B cell (primary cell): ENCODE measurements at regions not wholly inside any gene's neighbourhood (a gene's known extent, or its start where the extent isn't known, plus 50 kb on each side); places are given as distances from the start of the nearest gene placed in this dataset.

Experiments
- ATAC-seq: fragments of 200-7000 bp; cut with Tn5 transposase; one replicate; pipeline ENCODE4 v1.10.0; 2021; ENCODE audit warnings: low read depth, mild to moderate bottlenecking, moderate number of reproducible peaks, moderate library complexity
- CTCF ChIA-PET: fragments of 350-600 bp; sonication (Branson Sonifier 250); formaldehyde crosslinking; loops from one replicate; lab custom pipeline; 2021; ENCODE audit warnings: antibody characterized with exemption, inconsistent platforms; lab: Charles Lee
- POLR2A ChIA-PET: fragments of 350-600 bp; sonication (Branson Sonifier 250); formaldehyde crosslinking; loops from one replicate; lab custom pipeline; 2021; ENCODE audit warnings: antibody characterized with exemption; lab: Charles Lee
- DNase-seq: peaks from one replicate; pipeline ENCODE4 v3.0.0; 2013
- H2AFZ ChIP-seq: 2 replicates; pipeline ENCODE4 v1.6.1; 2012; ENCODE audit warnings: mild to moderate bottlenecking, low read depth, low read length; ENCODE audit not compliant: insufficient read depth, poor library complexity, severe bottlenecking
- H3K27ac ChIP-seq, 2 donors: 1 replicate in 1 of 2; 2 replicates in 1 of 2; pipeline ENCODE4 v1.5.1; 2012 to 2013; ENCODE audit warnings: low read length in 2 of 2, mild to moderate bottlenecking in 2 of 2, moderate library complexity in 1 of 2
- H3K27me3 ChIP-seq, 4 experiments: fragments of 200-600 bp in 1 of 4; sonication (generic) in 1 of 4; replicated peaks in 1 of 4; 1 replicate in 2 of 4; 2 replicates in 2 of 4; pipeline versions ENCODE4 v1.6.1 to v1.7.0; 2013 to 2016; ENCODE audit warnings: low read length in 3 of 4, mild to moderate bottlenecking in 2 of 4, mixed read lengths in 1 of 4, moderate library complexity in 1 of 4; ENCODE audit not compliant: insufficient read depth in 4 of 4, control insufficient read depth in 3 of 4; ENCODE audit errors: control extremely low read depth in 1 of 4
- H3K36me3 ChIP-seq, 2 experiments: replicated peaks in 1 of 2; 1 replicate in 1 of 2; 2 replicates in 1 of 2; pipeline versions ENCODE4 v1.6.1 to v1.7.1; 2013; ENCODE audit warnings: low read length in 1 of 2; ENCODE audit not compliant: insufficient read depth in 2 of 2, control insufficient read depth in 1 of 2; ENCODE audit errors: control extremely low read depth in 1 of 2, extremely low read depth in 1 of 2
- H3K4me1 ChIP-seq, 2 donors: fragments of 200-600 bp in 1 of 2; sonication (generic) in 1 of 2; 1 replicate in 1 of 2; 2 replicates in 1 of 2; pipeline versions ENCODE4 v1.5.1 to v1.6.1; 2013 to 2017; ENCODE audit warnings: low read length in 2 of 2; ENCODE audit not compliant: control insufficient read depth in 2 of 2, insufficient read depth in 2 of 2
- H3K4me2 ChIP-seq: replicated peaks from 2 replicates; pipeline ENCODE3; 2012; ENCODE audit warnings: mild to moderate bottlenecking, low read depth, low read length; ENCODE audit not compliant: poor library complexity, severe bottlenecking
- H3K4me3 ChIP-seq, 5 experiments: fragments of 200-600 bp in 1 of 5; sonication (generic) in 1 of 5; 1 replicate in 3 of 5; 2 replicates in 2 of 5; pipeline versions ENCODE4 v1.5.1 to v1.7.0; 2011 to 2016; ENCODE audit warnings: low read length in 4 of 5, mild to moderate bottlenecking in 4 of 5, low read depth in 2 of 5, control low read depth in 1 of 5, moderate library complexity in 1 of 5; ENCODE audit not compliant: insufficient read depth in 1 of 5; ENCODE audit errors: control extremely low read depth in 1 of 5, extremely low read depth in 1 of 5
- H3K79me2 ChIP-seq: fragments of 200-600 bp; sonication (generic); one replicate; pipeline ENCODE4 v1.6.0; 2016; ENCODE audit warnings: low read length; ENCODE audit not compliant: control insufficient read depth, insufficient read depth
- H3K9ac ChIP-seq: fragments of 200-600 bp; sonication (generic); 2 replicates; pipeline ENCODE4 v1.6.1; 2017; ENCODE audit warnings: mild to moderate bottlenecking, low read length, moderate library complexity
- H3K9me3 ChIP-seq, 3 donors: one replicate each; pipeline versions ENCODE4 v1.6.1 to v1.7.1; 2013; ENCODE audit warnings: low read length in 2 of 3; ENCODE audit not compliant: control insufficient read depth in 2 of 3, insufficient read depth in 1 of 3; ENCODE audit errors: control extremely low read depth in 1 of 3
- H4K20me1 ChIP-seq: 2 replicates; pipeline ENCODE4 v1.6.0; 2012; ENCODE audit warnings: mild to moderate bottlenecking, low read length; ENCODE audit not compliant: insufficient read depth, control insufficient read depth, poor library complexity, severe bottlenecking
- H3K27ac Mint-ChIP-seq: one replicate; pipeline ENCODE4 v1.8.0; 2021; ENCODE audit warnings: mixed read lengths
- H3K27me3 Mint-ChIP-seq: one replicate; pipeline ENCODE4 v1.8.0; 2021; ENCODE audit warnings: mixed read lengths
- H3K4me1 Mint-ChIP-seq: one replicate; pipeline ENCODE4 v1.8.0; 2021; ENCODE audit warnings: mixed read lengths
- H3K4me3 Mint-ChIP-seq: one replicate; pipeline ENCODE4 v1.8.0; 2021; ENCODE audit warnings: mixed read lengths
- H3K9me3 Mint-ChIP-seq: one replicate; pipeline ENCODE4 v1.8.0; 2022; ENCODE audit warnings: mixed read lengths; ENCODE audit not compliant: insufficient read depth
- EZH2 ChIP-seq: IDR thresholded peaks from 2 replicates; pipeline ENCODE4 v1.6.1; 2012; ENCODE audit warnings: borderline replicate concordance, low read depth, mild to moderate bottlenecking, moderate library complexity, low read length; ENCODE audit not compliant: insufficient read depth, poor library complexity, severe bottlenecking
- WGBS: methylation state at CpG from one replicate; pipeline ENCODE4 v1.1.5; 2013; ENCODE audit warnings: missing lambda C conversion rate; ENCODE audit not compliant: insufficient coverage; 5-methylcytosine and 5-hydroxymethylcytosine counted together
- intact Hi-C: fragments of 100-400 bp; cut with micrococcal nuclease; formaldehyde crosslinking; loops from one replicate; pipeline ENCODE4 v1.10.0; 2022
- TF ChIP-seq, protein P1 (sequence below): fragments of 200-600 bp; IDR thresholded peaks from one replicate; pipeline ENCODE4 v1.8.0; 2022; ENCODE audit warnings: antibody characterized with exemption, mild to moderate bottlenecking

DNA sequence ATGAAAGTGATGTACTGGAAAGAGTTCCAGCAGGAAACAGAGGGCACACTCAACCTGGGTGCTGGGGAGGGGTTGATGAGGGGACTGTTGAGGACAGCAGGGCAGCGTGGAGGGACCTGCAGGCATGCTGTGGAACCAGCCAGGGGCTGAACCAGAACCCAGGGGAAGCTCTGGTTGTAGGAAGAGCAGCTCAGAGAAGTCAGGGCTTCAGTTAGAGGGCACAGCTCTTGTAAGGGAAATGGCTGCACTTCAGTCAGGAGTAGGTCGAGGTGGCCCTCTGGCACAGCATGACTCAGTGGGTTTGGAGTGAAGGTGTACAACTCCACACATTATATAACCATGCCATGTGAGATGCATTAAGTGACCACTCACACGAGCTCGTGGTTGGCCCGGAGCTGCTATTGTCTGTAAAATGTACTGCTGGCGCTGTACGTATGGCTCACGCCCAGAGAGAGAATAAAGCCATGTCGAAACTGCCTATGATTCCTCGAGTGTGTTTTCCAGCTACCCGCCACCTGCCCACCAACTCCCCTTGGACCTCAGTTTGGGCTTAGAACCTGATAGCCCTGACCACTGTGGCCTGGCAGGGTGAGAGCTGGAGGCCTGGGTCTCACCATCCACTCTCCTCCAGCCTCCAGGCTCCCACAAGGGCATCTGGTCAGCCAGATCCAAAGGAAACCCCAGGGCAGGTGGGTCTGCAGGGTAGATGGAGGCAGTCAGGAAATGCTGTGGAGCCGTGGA, 136.5 kb upstream of the HS6ST1 start:
- no peak for DNase-seq
- WGBS: 92% methylated on average over 11 of the region's 12 CpGs
- H3K27ac ChIP-seq: no peak overlapping the region

DNA sequence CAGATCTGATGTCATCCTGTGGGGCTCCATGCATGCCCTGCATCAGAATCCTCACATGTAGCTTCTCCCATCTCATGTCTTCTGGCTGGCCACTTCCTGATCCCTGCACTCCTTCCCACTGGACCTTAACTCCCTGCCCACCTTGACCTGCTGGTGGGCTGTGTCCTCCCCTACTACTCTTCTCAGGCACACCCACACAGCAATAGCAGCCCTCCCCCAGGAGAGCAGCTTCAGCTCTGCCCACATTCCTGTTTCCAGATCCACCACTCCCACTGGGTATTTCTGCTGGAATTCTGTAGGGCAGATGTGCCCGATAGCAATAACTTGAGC, 137.0 kb upstream of the HS6ST1 start:
- TF ChIP-seq, protein P1, sequence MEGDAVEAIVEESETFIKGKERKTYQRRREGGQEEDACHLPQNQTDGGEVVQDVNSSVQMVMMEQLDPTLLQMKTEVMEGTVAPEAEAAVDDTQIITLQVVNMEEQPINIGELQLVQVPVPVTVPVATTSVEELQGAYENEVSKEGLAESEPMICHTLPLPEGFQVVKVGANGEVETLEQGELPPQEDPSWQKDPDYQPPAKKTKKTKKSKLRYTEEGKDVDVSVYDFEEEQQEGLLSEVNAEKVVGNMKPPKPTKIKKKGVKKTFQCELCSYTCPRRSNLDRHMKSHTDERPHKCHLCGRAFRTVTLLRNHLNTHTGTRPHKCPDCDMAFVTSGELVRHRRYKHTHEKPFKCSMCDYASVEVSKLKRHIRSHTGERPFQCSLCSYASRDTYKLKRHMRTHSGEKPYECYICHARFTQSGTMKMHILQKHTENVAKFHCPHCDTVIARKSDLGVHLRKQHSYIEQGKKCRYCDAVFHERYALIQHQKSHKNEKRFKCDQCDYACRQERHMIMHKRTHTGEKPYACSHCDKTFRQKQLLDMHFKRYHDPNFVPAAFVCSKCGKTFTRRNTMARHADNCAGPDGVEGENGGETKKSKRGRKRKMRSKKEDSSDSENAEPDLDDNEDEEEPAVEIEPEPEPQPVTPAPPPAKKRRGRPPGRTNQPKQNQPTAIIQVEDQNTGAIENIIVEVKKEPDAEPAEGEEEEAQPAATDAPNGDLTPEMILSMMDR: no peak
- no peak for TF ChIP-seq EZH2
- H3K9me3 ChIP-seq: peaks cover 0 to 5% (median 2%) of the 10 kb centered on the region in 3 donors
- no peaks in the 10 kb centered on the region for H3K4me1 ChIP-seq
- H3K4me3 ChIP-seq: no peak overlapping the region
- H3K79me2 ChIP-seq: no peaks in the 10 kb centered on the region
- WGBS: 100% methylated on average over 1 of the region's 1 CpG
- H3K36me3 ChIP-seq: no peaks in the 10 kb centered on the region
- no peak overlapping the region for H3K4me2 ChIP-seq
- H3K9me3 Mint-ChIP-seq: no peaks in the 10 kb centered on the region
- peaks cover 18% of the 10 kb centered on the region for H3K27me3 Mint-ChIP-seq
- ChIA-PET POLR2A (no interaction called here), CTCF (interaction anchor here (0.6 kb wide), 1 partner anchor 1314 kb away, joined by 7 read pairs; no protein-coding TSS in a partner anchor)
- H4K20me1 ChIP-seq: no peaks in the 10 kb centered on the region
- no peaks in the 10 kb centered on the region for H3K4me1 Mint-ChIP-seq
- DNase-seq (no peak), ATAC-seq (no peak)
- no peak overlapping the region for H3K4me3 Mint-ChIP-seq
- no peak overlapping the region for H2AFZ ChIP-seq
- intact Hi-C loops: no loop called here
- H3K27me3 ChIP-seq: peaks cover 0 to 3% (median 0%) of the 10 kb centered on the region in 4 experiments
- no peak overlapping the region for H3K27ac ChIP-seq
- no peak overlapping the region for H3K27ac Mint-ChIP-seq
- H3K9ac ChIP-seq: no peak overlapping the region

More for the DNA sequence above, 136.5 kb upstream of the HS6ST1 start:
- H2AFZ ChIP-seq: no peak overlapping the region
- Mint-ChIP-seq H3K9me3 (no peaks in the 10 kb centered on the region), H3K27me3 (peaks cover 18% of the 10 kb centered on the region), H3K4me1 (no peaks in the 10 kb centered on the region), H3K4me3 (no peak overlapping the region), H3K27ac (no peak overlapping the region)
- H3K4me1 ChIP-seq: no peaks in the 10 kb centered on the region
- TF ChIP-seq, protein P1: no peak
- TF ChIP-seq EZH2: no peak
- intact Hi-C loops: no loop called here
- peaks cover 0 to 3% (median 0%) of the 10 kb centered on the region in 3 donors for H3K9me3 ChIP-seq
- ATAC-seq: no peak
- H4K20me1 ChIP-seq: no peaks in the 10 kb centered on the region
- H3K9ac ChIP-seq: no peak overlapping the region
- no peaks in the 10 kb centered on the region for H3K36me3 ChIP-seq
- CTCF ChIA-PET: no interaction called here
- POLR2A ChIA-PET: no interaction called here
- H3K27me3 ChIP-seq: peaks cover 0 to 3% (median 0%) of the 10 kb centered on the region in 4 experiments
- no peaks in the 10 kb centered on the region for H3K79me2 ChIP-seq
- H3K4me2 ChIP-seq: no peak overlapping the region
- no peak overlapping the region for H3K4me3 ChIP-seq
